ENCODE measurements at regions not wholly inside any gene's neighbourhood (a gene's known extent, or its start where the extent isn't known, plus 50 kb on each side); places are given as distances from the start of the nearest gene placed in this dataset.

DNA sequence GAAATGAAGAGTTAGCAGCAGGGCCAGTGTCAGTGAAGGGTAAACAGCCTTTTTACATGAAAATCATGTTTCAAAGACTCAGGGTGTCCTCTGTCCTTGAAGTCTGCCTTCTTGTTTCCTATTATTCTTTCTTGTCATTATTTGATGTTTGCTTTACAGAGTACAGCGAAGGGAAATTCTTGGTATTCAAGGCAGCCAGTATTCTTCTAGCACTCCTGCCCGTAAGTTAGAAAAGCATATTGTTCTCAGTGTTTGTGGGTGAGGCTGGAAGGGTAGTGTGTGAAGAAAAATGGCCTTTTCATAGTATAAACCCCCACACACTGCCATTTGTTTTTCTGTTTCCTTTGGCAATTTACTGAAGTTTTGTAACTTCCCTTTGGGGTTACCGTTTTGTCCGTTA, 217.3 kb upstream of the NAV3 start:
- DNase-seq (ENCODE audit: low read depth, low spot score), result no peak
- no peak overlapping the region for H3K9ac ChIP-seq (replicated peaks; ENCODE audit: extremely low read depth, insufficient read depth, low read length)
- POLR2A ChIA-PET, result no interaction called here
- H3K4me2 ChIP-seq (ENCODE audit: insufficient read depth, low read length), result no peak overlapping the region
- no peak overlapping the region for H3K27ac ChIP-seq (ENCODE audit: insufficient read depth, low read depth, low read length)
- CTCF ChIA-PET, result no interaction called here
- H3K4me1 ChIP-seq (ENCODE audit: control insufficient read depth, extremely low read depth, insufficient read depth, low read length), result no peaks in the 10 kb centered on the region
- no TSS peak for BruUV-seq (replicated peaks)
- no peaks in the 10 kb centered on the region for H3K79me2 ChIP-seq (ENCODE audit: control insufficient read depth, insufficient read depth, low read length)
- H3K9me3 ChIP-seq (replicated peaks; ENCODE audit: control insufficient read depth, insufficient read depth, low read length), result no peaks in the 10 kb centered on the region
- dilution Hi-C loops (cut with MboI; ENCODE audit: extremely low pct_ligation_motif_present, low sequenced_read_pairs), result no loop called here
- H3K4me3 ChIP-seq (replicated peaks in 1 of 3; ENCODE audit: insufficient read depth in 1 of 3, low read depth in 1 of 3, low read length in 3 of 3), result no peak overlapping the region
- H3K36me3 ChIP-seq (ENCODE audit: control insufficient read depth in 2 of 2, extremely low read depth in 1 of 2, insufficient read depth in 2 of 2, low read length in 2 of 2), result no peaks in the 10 kb centered on the region
- H3K9me1 ChIP-seq (replicated peaks; ENCODE audit: control insufficient read depth, extremely low read depth, insufficient read depth, low read length), result no peaks in the 10 kb centered on the region
- H4K20me1 ChIP-seq (replicated peaks; ENCODE audit: control insufficient read depth, extremely low read depth, insufficient read depth, low read length), result no peaks in the 10 kb centered on the region
- H3K27me3 ChIP-seq (ENCODE audit: control insufficient read depth in 2 of 2, insufficient read depth in 2 of 2, low read length in 2 of 2), result no peaks in the 10 kb centered on the region
- TF ChIP-seq GATA2 (IDR thresholded peaks at IDR 0.05; ENCODE audit: insufficient read depth, insufficient read length, low read depth, low read length) (no peak), POLR2AphosphoS5 (IDR thresholded peaks at IDR 0.05; ENCODE audit: insufficient read depth, low read depth, low read length) (no peak), POLR2A (IDR thresholded peaks at IDR 0.05; ENCODE audit: low read depth, low read length) (no peak)
- no peak for FAIRE-seq
- intact Hi-C loops (cut with micrococcal nuclease), result no loop called here
- no peak overlapping the region for H2AFZ ChIP-seq (ENCODE audit: low read depth, low read length)

DNA sequence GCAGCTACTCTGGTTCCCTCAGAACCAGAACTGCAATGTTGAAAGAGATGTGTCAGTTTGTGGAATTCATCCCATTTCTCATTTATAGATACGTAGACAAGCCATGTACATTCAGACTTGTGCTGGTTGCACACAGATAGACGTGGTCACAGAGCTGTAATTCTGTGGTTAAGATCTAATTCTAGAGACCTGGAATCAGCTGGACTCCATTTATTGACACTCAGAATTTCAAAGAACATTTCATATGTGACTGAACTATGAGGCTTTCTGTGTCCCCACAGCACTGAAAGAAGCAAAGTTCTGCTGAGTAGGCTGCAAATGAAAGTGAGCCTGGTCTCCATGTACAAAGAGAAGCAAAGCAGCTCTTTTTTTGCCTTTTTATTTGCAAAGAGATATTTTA, 220.2 kb upstream of the NAV3 start:
- POLR2A ChIA-PET, result no interaction called here
- Histone ChIP-seq H3K4me1 (ENCODE audit: control insufficient read depth, extremely low read depth, insufficient read depth, low read length) (no peaks in the 10 kb centered on the region), H3K9ac (replicated peaks; ENCODE audit: extremely low read depth, insufficient read depth, low read length) (no peak overlapping the region), H3K4me2 (ENCODE audit: insufficient read depth, low read length) (no peak overlapping the region), H3K79me2 (ENCODE audit: control insufficient read depth, insufficient read depth, low read length) (no peaks in the 10 kb centered on the region), H3K36me3 (ENCODE audit: control insufficient read depth in 2 of 2, extremely low read depth in 1 of 2, insufficient read depth in 2 of 2, low read length in 2 of 2) (no peaks in the 10 kb centered on the region), H3K27me3 (ENCODE audit: control insufficient read depth in 2 of 2, insufficient read depth in 2 of 2, low read length in 2 of 2) (no peaks in the 10 kb centered on the region), H3K4me3 (replicated peaks in 1 of 3; ENCODE audit: insufficient read depth in 1 of 3, low read depth in 1 of 3, low read length in 3 of 3) (no peak overlapping the region), H3K27ac (ENCODE audit: insufficient read depth, low read depth, low read length) (no peak overlapping the region), H3K9me1 (replicated peaks; ENCODE audit: control insufficient read depth, extremely low read depth, insufficient read depth, low read length) (no peaks in the 10 kb centered on the region), H2AFZ (ENCODE audit: low read depth, low read length) (no peak overlapping the region), H3K9me3 (replicated peaks; ENCODE audit: control insufficient read depth, insufficient read depth, low read length) (no peaks in the 10 kb centered on the region), H4K20me1 (replicated peaks; ENCODE audit: control insufficient read depth, extremely low read depth, insufficient read depth, low read length) (no peaks in the 10 kb centered on the region)
- TF ChIP-seq JUN (IDR thresholded peaks at IDR 0.05; ENCODE audit: borderline replicate concordance, insufficient read depth, insufficient read length, low read depth), result no peak
- TF ChIP-seq, protein P1, sequence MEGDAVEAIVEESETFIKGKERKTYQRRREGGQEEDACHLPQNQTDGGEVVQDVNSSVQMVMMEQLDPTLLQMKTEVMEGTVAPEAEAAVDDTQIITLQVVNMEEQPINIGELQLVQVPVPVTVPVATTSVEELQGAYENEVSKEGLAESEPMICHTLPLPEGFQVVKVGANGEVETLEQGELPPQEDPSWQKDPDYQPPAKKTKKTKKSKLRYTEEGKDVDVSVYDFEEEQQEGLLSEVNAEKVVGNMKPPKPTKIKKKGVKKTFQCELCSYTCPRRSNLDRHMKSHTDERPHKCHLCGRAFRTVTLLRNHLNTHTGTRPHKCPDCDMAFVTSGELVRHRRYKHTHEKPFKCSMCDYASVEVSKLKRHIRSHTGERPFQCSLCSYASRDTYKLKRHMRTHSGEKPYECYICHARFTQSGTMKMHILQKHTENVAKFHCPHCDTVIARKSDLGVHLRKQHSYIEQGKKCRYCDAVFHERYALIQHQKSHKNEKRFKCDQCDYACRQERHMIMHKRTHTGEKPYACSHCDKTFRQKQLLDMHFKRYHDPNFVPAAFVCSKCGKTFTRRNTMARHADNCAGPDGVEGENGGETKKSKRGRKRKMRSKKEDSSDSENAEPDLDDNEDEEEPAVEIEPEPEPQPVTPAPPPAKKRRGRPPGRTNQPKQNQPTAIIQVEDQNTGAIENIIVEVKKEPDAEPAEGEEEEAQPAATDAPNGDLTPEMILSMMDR (IDR thresholded peaks at IDR 0.05; ENCODE audit: extremely low read depth in 1 of 2, insufficient read depth in 1 of 2, low read depth in 1 of 2, low read length in 2 of 2), result no peak
- no peak for TF ChIP-seq FOS (IDR thresholded peaks at IDR 0.05; ENCODE audit: borderline replicate concordance, insufficient read depth, low read length)
- no peak for TF ChIP-seq GATA2 (IDR thresholded peaks at IDR 0.05; ENCODE audit: insufficient read depth, insufficient read length, low read depth, low read length)
- TF ChIP-seq, protein P2, sequence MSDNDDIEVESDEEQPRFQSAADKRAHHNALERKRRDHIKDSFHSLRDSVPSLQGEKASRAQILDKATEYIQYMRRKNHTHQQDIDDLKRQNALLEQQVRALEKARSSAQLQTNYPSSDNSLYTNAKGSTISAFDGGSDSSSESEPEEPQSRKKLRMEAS (IDR thresholded peaks at IDR 0.05; ENCODE audit: insufficient read depth, insufficient read length), result no peak
- no peak for TF ChIP-seq POLR2A (IDR thresholded peaks at IDR 0.05; ENCODE audit: low read depth, low read length)
- TF ChIP-seq EZH2 (IDR thresholded peaks at IDR 0.05; ENCODE audit: borderline replicate concordance, low read depth, low read length, severe bottlenecking), result no peak
- TF ChIP-seq POLR2AphosphoS5 (IDR thresholded peaks at IDR 0.05; ENCODE audit: insufficient read depth, low read depth, low read length), result no peak
- no peak for TF ChIP-seq MYC (IDR thresholded peaks at IDR 0.05; ENCODE audit: low read depth, low read length)
- BruUV-seq (replicated peaks), result no TSS peak
- intact Hi-C loops (cut with micrococcal nuclease) (no loop called here), dilution Hi-C loops (cut with MboI; ENCODE audit: extremely low pct_ligation_motif_present, low sequenced_read_pairs) (no loop called here)
- CTCF ChIA-PET, result interaction anchor here (0.6 to 1.8 kb wide), 6 partner anchors 10 to 847 kb away, joined by 3 to 5 read pairs (median 3); partner anchors contain the start of gene ZDHHC17
- DNase-seq (ENCODE audit: low read depth, low spot score), result no peak
- FAIRE-seq, result no peak

Data from endothelial cell of umbilical vein (primary cell).